Esophagus muscularis mucosa (tissue), 4 donors: ENCODE measurements at regions not wholly inside any gene's neighbourhood (a gene's known extent, or its start where the extent isn't known, plus 50 kb on each side); places are given as distances from the start of the nearest gene placed in this dataset.

Experiments used
- CTCF ChIP-seq, 3 experiments: fragments of 200-600 bp in 2 of 3; fragments of 450-650 bp in 1 of 3; sonication (generic) in 2 of 3; IDR thresholded peaks; one replicate each; pipeline ENCODE4 v1.5.1; 2017 to 2019; ENCODE audit warnings: antibody characterized with exemption in 3 of 3, mild to moderate bottlenecking in 2 of 3, moderate library complexity in 1 of 3
- EP300 ChIP-seq: sonication (generic); formaldehyde crosslinking; IDR thresholded peaks from one replicate; pipeline ENCODE4 v1.6.1; 2017; ENCODE audit warnings: antibody characterized with exemption
- POLR2AphosphoS5 ChIP-seq, 2 donors: sonication (generic); formaldehyde crosslinking; IDR thresholded peaks; one replicate each; pipeline ENCODE4 v1.6.1; 2017; ENCODE audit warnings: antibody characterized with exemption in 2 of 2

GRCh38 chr1:172959571-172959970, 91.2 kb downstream of the TNFSF18 start:
- TF ChIP-seq CTCF (IDR thresholded peaks at IDR 0.05): no peak
- TF ChIP-seq EP300: no peak
- no peak for TF ChIP-seq POLR2AphosphoS5 (IDR thresholded peaks at IDR 0.05)
